HG03039 (cell line): ENCODE measurements at regions not wholly inside any gene's neighbourhood (a gene's known extent, or its start where the extent isn't known, plus 50 kb on each side); places are given as distances from the start of the nearest gene placed in this dataset.

ENCODE experiments used
- ATAC-seq: cut with Tn5 transposase; IDR thresholded peaks from one replicate; pipeline ENCODE4 v1.9.1; 2021; ENCODE audit warnings: mild to moderate bottlenecking, moderate library complexity; ENCODE audit not compliant: unreplicated experiment

DNA sequence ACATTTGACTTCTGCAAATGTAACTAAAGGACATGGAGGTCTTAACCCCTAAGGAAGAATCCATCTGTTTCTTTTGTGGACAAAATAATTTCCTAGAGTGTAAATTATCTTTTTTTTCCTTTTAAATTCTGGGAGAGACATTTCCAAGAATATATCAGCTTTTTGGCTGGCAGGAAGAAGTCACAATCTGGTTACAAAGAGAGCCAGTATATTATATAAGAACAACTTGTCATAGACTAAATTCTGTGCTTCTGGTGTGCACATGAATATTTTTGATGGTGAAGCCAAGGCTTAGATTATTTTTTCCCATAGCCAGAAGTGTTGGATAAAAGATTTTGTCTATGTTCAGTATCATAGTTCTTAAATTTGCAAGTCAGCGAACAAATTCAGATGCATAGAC lies 500.6 kb downstream of the XIRP2 start:
- no peak for ATAC-seq

DNA sequence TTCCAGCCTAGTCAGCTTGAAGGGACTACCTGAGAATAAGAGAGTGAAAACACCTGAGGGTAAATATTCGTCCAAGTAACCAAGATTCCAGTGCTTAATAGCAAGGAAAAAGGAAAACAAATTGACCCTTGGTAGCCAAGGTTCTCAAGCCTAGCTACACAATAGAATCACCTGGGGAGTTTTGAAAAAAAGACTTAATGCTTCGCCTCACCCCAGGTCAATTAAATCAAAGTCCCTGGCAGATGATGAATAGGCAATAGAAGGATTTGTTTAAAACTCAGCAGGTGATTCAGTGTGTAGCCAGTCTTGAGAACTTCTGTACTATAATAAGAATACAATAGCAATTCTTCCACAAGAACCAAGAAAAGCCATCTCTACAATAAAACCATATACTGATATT lies 500.2 kb downstream of the XIRP2 start:
- no peak for ATAC-seq

DNA sequence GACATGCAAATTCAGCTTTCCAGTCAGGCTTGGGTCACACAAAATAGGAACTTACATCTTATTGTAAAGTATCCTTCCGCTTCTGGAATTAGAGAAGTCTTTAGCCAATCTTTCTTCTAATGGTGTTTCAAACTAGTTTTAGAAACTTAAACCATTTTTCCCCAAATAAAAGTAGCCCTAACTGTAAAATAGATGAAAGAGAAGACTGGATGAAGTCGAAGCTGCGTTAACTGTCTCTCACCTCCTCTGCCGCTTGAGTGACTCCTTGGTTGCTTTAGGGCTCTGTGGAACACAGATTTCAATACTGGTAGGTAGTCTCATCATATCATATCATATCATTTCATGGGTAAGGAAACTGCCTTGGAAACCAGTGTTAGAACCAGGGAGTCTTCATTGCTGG lies 498.4 kb downstream of the XIRP2 start:
- ATAC-seq: no peak

DNA sequence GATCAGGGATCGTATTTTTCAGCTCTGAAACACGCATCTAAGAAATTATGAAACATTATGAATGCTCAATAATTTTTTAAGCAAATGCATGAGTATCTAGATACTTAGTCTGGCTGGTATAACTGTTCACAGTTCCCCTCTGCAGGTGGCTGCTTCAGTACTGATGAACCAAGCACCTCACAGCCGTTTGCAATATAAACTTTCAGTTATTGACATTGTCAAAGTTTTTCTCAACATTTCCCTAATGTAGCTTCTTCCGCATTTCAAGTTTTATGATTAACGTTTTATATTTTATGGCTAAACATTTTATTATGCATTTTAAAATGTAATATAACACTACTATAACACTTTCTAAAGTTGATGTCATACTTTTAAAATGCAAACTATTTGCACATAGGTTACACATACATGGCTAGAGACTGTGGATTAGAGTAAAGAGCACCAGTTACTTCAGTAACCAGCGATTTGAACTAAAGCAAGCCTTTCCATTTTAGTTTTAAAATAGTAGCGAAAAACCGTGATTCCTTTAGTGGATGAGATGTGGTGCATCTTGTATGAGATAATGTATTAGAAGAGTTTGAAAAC lies 495.4 kb downstream of the XIRP2 start:
- ATAC-seq: no peak

DNA sequence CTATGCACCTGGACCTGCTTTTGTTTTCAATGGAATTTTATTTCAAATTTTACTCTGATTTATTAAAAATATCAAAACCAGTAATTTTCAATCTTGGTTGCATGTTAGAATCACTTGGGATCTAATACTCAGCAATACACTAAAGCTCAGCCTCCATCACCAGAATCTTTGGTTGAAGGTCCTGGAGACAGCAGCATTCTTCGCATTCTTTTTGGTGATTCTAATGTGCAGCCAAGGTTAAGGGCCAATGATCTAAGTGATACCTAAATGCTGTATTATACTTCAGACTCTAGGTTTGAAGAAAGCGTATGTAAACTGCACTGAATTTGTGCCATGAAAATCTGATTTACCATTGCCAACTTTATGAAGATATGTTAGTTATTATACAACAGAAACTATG lies 493.1 kb downstream of the XIRP2 start:
- ATAC-seq: no peak

DNA sequence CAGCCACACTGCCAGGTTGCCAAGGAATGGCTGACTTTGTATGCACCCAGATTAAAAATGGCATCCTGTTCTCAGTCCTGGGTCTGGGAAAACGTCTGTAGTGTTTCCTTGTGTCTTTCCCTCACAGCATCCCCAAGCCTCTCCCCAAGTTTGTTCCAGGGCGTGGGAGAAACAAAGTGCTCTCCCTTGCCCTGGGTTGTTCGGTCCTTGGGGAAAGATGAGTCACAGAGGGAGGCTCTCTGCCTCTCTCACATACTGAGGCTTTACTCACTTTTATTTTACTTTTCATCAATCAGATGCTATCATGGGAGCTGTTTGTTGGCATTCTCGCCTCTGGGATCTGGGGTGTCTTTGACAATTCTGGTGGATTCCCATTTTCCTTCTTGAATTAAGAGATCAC lies 492.3 kb downstream of the XIRP2 start:
- ATAC-seq: no peak

DNA sequence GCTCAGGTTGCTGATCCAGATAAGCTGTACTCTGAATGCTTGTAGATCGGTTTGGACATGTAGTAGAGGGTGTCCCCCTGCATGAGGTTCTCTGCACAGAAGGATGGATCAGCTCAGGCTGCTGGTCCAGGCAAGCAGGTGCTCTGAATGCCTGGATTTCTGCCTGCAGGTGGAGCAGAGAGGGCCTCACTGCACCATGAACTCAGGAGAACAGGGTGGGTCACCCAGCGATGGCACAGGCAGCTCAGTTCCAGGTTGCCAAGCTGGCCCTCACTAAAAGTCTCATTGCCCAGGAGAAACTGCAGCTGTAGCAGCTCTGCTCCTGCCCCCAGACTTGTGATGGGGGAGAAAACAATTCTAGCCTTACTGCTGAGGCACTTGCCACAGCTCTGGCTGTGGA lies 491.8 kb downstream of the XIRP2 start:
- ATAC-seq: no peak

DNA sequence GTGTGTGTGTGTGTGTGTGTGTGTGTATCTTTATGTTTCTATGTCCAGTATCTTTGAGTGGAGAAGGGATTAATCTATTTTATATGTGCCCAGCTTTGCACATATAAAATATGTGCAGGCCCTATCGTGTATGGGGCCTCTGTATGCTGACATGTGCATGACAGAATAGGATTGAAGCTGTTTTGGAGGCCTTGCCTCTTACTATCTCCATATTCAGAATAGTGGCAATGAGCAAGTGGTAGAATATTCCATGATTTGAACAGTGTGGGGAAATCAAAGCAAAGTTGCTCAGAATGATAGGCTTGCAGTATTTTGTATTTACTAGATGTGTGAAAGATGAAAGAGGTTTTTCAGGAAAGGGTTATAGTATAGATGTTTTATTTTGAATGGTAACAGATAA lies 480.8 kb downstream of the XIRP2 start:
- ATAC-seq: no peak

DNA sequence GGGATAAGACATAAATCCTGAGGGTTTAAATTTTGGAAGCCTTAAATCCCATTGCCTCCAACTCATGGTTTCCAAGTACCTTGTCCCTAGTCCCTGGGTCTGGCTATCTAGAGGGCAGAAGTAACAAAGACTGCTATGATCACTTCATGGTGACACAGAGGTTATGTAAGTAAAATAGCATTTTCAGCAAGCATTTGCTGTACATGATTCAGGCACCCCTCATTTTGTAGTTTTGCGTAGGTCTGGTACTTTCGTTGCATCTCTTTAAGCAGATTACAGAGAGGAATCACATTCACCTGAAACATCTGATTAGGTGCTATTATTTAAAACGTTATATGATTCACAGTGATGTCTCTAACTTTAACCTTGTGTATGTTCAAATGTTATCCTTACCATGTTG lies 480.1 kb downstream of the XIRP2 start:
- ATAC-seq: no peak

DNA sequence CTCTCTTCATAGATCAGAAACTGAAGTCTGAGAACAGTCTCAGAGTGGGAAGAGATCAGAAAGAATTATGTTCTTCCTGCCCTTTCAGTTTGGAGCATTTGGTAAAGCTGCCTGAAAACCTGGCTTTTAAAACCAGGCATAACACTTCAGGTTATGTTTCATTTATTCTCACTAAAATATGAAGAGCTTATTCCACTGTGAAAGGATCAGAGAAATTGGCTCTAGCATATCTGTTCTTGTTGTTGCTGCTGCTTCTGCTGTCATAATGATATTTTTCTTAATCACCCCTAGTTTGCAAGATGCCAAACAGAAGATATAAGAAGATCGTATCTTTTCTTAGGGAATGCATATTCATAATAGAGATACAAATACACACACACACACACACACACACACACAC lies 476.9 kb downstream of the XIRP2 start:
- ATAC-seq: no peak

DNA sequence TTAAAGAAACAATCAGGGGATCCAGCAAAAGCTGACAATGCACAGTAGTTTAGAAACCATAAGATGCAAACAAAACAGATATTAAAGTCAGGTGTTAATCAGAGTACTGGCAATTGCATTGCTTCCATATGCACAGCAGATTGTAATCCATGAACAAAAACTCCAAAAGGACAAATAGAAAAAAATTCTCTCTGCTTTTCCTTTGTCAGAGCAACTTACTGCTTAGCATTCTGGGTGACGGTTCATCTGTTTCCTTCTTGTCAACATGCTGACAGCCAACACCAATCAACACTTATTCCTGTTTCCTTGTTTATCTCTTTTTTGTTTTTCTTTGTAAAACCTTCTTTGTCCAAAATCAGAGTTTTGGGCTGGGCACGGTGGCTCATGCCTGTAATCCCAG lies 473.1 kb downstream of the XIRP2 start:
- ATAC-seq: no peak

DNA sequence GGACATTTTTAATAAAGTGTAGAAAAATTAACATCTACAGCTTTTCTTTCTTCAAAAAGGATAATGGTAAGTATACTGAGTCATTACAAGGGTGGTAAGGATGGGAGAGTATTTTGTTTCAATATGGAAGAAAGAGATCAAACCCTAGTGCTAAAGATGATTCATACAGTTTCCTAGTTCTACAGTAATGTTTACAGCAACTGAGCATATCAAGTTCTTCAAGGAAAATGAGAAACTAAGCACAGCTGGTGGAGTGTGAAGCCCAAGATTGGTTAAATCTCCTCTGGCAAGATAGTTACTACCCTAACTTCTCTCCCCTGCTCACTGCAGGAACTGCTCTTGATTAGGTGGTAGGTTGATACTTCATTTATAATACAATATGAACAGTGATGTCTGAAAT lies 467.5 kb downstream of the XIRP2 start:
- ATAC-seq: no peak

DNA sequence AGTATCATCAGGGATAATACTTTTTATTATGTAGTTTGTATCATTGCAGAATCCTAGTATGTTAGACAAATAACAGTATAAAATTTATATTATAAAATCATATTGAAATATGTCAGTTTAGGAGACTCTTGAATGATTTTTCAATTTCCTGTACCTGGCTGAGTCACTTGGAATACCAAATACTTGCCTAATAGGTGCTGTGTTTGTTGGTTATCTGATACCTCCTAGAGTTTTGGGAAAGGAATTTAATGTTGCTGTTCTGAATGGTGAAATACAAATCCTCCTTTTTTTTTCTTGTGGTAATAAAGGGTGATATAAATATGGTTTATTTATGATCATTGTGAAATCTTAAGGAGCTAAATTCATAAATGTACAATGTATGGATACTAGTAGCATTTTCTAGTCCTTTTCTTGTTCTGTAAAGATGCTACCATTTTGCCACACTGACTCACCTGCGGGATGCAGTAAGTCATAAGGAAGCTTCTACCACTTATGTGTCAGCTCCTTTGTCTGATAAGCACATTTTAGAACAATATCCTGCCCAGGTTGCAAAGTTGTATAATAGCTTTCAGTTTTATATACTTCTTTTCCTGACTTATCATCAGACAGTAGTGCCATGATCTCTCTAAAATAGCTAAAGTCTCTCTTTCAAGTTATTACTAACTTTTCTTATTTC lies 465.5 kb downstream of the XIRP2 start:
- ATAC-seq: no peak

DNA sequence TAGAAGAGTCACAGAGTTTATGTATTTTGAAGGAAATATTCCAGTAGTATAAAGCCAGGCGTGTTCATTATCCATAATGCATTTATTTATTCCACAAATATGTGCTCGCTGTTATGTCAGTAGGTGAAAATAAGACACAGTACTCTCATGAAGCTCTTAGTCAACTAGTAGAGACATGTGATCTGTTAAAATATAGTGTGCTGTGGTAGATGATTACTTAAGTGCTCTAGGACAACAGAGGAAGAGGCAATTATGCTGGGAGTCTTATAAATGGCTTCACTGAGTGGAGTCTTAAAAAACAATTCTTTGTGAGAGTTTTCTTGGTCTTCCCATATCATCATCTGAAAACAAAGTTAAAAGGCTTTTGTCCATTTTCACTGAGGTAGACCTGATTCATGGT lies 457.3 kb downstream of the XIRP2 start:
- no peak for ATAC-seq

DNA sequence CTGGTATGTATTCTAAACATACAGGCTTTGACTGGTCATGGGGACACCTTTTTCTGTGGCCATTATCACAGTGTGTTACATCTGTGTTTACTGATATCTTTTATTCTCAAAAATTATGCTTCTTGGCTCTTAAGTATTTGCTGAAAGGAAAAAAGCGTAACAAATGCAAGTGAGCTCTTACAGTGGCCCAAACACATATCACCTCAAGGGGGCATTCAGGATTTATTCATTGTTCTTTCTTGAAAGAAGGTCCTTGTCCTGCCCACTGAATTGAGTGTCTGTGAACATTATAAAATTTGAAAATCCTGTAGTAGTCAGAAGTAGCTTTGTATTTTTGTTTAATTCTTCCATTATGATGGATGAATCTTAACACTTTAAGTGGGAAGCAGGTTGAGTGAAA lies 454.5 kb downstream of the XIRP2 start:
- no peak for ATAC-seq

DNA sequence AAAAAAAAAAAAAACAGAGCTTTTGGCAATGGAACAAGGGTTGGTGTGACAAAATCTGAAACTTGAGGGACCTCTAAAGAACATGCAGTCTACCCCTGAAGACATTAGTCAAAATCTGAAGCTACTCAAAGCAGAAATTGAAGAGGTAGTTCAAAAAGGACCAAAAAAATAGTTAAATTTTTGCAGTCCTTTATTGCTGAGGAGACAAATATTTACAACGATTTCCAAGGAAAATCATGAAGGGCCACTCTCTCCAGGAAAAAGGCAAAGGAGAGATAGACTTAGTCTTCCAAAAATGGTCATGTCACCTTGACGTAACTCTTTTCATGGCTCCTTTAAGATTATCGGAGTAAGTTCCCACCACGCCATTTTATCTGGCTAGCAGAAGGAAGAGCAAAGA lies 452.0 kb downstream of the XIRP2 start:
- ATAC-seq: no peak

DNA sequence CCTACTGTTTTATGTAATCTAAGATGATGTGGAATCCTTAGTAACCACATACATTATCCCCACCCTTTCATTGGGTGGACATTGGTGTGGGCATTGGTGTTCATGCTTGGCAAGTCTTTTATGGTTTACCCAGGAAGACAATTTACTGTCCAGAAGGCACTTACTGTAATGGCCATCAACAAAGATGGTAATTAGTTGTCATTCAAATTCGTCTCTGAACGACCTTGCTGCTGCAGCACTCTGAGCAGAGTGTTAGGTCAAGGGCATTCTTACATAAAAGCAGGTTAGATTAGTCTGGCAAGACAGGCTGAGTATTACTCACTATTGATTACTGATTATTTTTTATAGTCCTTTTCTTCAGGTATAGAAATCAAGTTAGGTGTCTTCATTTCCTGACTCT lies 447.9 kb downstream of the XIRP2 start:
- no peak for ATAC-seq

DNA sequence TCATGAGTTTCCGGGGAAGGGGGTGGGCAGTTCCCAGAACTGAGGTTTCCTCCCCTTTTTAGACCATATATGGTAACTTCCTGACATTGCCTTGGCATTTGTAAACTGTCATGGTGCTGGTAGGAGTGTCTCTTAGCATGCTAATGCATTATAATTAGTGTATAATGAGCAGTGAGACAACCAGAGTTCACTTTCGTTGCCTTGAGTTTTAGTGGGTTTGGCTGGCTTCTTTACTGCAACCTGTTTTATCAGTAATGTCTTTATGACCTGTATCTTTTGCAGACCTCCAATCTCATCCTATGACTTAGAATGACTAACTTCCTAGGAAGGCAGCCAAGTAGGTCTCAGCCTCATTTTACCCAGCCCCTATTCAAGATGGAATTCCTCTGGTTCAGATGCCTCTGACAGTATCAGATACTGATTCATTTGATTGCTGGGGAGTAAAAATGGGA lies 447.3 kb downstream of the XIRP2 start:
- ATAC-seq: no peak

DNA sequence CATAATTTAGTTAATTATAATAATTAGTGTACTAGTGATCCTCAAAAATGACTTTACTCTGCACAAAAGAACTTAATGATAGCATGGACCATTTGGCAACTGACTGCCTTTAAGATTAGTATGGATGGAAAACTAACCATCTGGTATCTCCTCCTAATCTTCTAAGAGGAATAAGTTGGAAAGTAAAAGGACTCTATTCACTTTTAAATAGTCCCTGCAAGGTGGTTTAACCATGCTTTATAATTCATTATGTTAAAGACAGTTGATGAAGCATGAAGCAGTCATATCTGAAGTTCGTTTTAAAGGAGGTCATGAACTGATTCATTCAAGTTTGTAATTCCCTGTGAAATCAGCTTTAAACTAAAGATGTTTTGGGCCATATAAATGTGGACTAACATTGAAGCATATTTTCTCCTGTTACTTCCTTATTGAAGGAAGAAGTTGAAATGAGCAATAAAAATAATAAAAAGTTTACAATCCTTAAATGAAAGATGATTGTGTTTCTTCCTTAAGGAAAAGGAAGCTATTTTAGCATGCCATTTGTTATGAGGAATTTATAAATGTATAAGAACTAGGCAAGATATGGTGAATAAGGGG lies 446.0 kb downstream of the XIRP2 start:
- ATAC-seq: no peak

DNA sequence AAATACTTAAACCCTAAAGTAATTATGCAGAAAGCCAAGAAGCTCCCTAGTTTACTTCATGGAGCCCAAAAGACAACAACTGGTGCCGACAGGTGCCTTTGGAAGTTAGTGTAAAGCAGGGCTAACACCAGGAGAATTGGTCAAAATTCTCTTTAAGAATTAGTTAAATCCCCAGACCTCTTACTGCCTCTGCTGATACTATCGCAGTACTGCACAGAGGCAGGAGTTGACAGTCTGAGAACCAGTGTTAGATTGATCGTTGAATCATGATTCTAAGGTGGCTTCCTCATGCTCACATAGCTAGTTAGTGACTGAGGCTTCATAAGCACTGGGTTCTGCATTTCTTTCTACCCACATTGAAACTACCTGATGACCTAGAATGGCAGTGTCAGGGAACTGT lies 445.0 kb downstream of the XIRP2 start:
- no peak for ATAC-seq

DNA sequence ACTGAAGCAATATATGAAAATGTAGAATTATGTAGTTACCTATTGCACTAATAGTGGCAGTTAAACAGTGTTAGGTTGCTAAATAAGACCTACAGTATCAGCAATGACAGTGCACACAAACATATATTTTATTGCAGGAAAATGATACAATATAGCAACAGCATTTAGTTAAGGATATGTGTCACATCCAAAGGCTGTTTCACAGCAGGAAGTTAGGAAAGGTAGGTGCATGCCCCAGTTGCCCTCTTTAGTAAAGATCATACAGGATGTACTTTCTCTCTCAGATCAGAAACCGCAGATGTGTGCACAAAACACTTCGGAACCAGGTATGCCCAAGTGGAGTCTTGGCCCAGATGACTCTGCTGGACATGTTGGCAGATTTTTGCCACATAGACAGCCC lies 444.1 kb downstream of the XIRP2 start:
- no peak for ATAC-seq

DNA sequence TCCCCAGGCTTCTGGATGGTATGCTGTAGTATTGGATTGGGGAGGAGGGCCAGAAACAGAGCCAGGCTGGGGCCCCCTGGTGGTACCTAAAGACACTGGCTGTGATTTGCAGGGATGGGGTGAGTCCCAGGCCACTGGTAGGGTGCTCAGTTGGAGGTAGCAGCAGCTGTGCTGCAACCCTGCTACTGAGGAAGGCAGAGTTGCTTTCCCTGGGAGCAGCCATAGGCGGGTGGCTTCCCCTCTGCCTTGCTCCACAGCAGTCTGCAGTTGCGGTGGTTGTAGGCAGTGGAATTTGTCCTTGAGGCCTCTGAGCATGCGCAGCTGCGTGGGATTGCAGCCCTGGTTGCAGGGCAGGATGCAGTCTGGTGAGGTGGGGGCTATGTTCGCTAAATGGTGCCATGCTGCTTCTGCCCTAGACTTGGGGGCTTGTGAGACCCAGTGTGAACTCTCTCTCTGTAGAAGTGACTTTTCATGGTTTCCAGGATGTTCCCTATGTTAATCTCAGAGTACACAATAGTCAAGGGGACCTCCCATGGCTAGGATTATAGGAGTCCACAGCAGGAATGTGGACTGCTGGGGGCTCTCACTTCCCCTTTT lies 443.5 kb downstream of the XIRP2 start:
- peak; percentile 72 for ATAC-seq
